Lower lobe of right lung (tissue), 2 donors: ENCODE measurements at regions not wholly inside any gene's neighbourhood (a gene's known extent, or its start where the extent isn't known, plus 50 kb on each side); places are given as distances from the start of the nearest gene placed in this dataset.
"Not testable (repeated sequence)": the region's sequence is repeated elsewhere in the genome, so short reads cannot be mapped to it uniquely, and the experiment has no call there.

Experiments used
- ATAC-seq, 2 donors: fragments of 200-7000 bp; cut with Tn5 transposase; one replicate each; pipeline ENCODE4 v1.9.1; 2020 to 2022; ENCODE audit warnings: mild to moderate bottlenecking in 2 of 2, moderate library complexity in 2 of 2
- DNase-seq: peaks from one replicate; pipeline ENCODE4 v3.0.0-alpha.2; 2020
- H3K27ac ChIP-seq: fragments of 200-600 bp; one replicate; pipeline ENCODE4 v1.8.0; 2022
- H3K27me3 ChIP-seq: fragments of 200-600 bp; one replicate; pipeline ENCODE4 v1.8.0; 2022; ENCODE audit warnings: low read depth
- H3K36me3 ChIP-seq: fragments of 200-600 bp; one replicate; pipeline ENCODE4 v1.8.0; 2022; ENCODE audit warnings: mild to moderate bottlenecking
- H3K4me1 ChIP-seq: fragments of 200-600 bp; one replicate; pipeline ENCODE4 v1.8.0; 2022
- H3K4me3 ChIP-seq: fragments of 200-600 bp; one replicate; pipeline ENCODE4 v1.8.0; 2022; ENCODE audit warnings: mild to moderate bottlenecking
- H3K9me3 ChIP-seq: fragments of 200-600 bp; one replicate; pipeline ENCODE4 v1.8.0; 2022
- intact Hi-C: fragments of 100-400 bp; cut with DNase I; formaldehyde crosslinking; loops from one replicate; pipeline ENCODE4 v1.11.0; 2022
- TF ChIP-seq, protein P1 (sequence below): fragments of 200-600 bp; IDR thresholded peaks from one replicate; pipeline ENCODE4 v1.8.0; 2022; ENCODE audit warnings: antibody characterized with exemption, mild to moderate bottlenecking
- donor health status: DM: no; HTN: yes; CAD: no; lungs with severe emphysema.

- H3K4me1 ChIP-seq = no peaks in the 10 kb centered on the region
- intact Hi-C loops = no loop called here
- no peak overlapping the region for H3K4me3 ChIP-seq
- no peaks in the 10 kb centered on the region for H3K27me3 ChIP-seq
- DNase-seq (no peak), ATAC-seq (no peak)
- no peaks in the 10 kb centered on the region for H3K36me3 ChIP-seq
- H3K27ac ChIP-seq = no peak overlapping the region
- TF ChIP-seq, protein P1, sequence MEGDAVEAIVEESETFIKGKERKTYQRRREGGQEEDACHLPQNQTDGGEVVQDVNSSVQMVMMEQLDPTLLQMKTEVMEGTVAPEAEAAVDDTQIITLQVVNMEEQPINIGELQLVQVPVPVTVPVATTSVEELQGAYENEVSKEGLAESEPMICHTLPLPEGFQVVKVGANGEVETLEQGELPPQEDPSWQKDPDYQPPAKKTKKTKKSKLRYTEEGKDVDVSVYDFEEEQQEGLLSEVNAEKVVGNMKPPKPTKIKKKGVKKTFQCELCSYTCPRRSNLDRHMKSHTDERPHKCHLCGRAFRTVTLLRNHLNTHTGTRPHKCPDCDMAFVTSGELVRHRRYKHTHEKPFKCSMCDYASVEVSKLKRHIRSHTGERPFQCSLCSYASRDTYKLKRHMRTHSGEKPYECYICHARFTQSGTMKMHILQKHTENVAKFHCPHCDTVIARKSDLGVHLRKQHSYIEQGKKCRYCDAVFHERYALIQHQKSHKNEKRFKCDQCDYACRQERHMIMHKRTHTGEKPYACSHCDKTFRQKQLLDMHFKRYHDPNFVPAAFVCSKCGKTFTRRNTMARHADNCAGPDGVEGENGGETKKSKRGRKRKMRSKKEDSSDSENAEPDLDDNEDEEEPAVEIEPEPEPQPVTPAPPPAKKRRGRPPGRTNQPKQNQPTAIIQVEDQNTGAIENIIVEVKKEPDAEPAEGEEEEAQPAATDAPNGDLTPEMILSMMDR = no peak
- H3K9me3 ChIP-seq = no peaks in the 10 kb centered on the region
Observed at GRCh38 chr1:166485620-166486019, 318.8 kb upstream of the FAM78B start.

DNA sequence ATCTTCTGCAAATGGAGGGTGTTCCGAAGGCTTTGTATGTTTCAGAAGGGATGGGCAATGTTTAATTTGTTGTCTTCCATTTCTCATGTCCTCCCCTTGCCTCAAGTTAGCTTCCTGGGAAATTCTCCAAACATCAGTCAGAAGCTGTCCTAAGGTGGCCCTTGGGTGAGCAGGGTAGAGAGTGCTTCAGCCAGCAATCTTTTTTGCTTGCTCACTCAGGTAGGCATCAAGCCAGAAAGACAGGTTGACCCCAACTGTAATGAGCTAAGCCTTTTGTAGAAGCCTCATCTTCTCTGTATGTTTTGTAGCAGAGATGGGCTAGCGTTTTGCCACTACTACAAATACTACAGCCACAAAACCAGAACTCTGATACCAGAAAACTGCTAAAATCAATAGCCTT is 321.5 kb upstream of the FAM78B start:
- TF ChIP-seq, protein P1 = no peak
- ATAC-seq (no peak), DNase-seq (no peak)
- Histone ChIP-seq H3K4me3 (no peak overlapping the region), H3K27ac (no peak overlapping the region), H3K4me1 (no peaks in the 10 kb centered on the region), H3K9me3 (no peaks in the 10 kb centered on the region), H3K36me3 (no peaks in the 10 kb centered on the region), H3K27me3 (no peaks in the 10 kb centered on the region)
- intact Hi-C loops = no loop called here

DNA sequence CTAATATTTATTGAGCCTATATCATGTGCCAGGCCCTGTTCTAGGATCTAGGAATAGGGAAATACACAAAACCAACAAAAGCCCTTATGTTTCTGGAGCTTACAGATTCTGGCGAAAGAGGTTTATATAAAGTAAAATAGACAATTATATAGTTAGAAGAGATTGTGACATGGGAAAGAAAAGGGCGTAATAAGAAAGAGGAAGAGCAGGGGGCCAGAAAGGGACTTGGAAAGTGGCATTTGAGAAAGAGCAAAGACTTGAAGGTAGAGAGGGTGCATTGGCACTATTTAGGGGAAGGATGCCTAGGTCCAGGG is 322.5 kb upstream of the FAM78B start:
- Histone ChIP-seq H3K36me3 (no peaks in the 10 kb centered on the region), H3K27ac (peak overlapping the region; percentile 84), H3K4me1 (no peaks in the 10 kb centered on the region), H3K9me3 (no peaks in the 10 kb centered on the region), H3K27me3 (no peaks in the 10 kb centered on the region), H3K4me3 (peak overlapping the region; percentile 48)
- intact Hi-C loops = no loop called here
- ATAC-seq = no peak
- TF ChIP-seq, protein P1 = no peak
- DNase-seq = no peak

DNA sequence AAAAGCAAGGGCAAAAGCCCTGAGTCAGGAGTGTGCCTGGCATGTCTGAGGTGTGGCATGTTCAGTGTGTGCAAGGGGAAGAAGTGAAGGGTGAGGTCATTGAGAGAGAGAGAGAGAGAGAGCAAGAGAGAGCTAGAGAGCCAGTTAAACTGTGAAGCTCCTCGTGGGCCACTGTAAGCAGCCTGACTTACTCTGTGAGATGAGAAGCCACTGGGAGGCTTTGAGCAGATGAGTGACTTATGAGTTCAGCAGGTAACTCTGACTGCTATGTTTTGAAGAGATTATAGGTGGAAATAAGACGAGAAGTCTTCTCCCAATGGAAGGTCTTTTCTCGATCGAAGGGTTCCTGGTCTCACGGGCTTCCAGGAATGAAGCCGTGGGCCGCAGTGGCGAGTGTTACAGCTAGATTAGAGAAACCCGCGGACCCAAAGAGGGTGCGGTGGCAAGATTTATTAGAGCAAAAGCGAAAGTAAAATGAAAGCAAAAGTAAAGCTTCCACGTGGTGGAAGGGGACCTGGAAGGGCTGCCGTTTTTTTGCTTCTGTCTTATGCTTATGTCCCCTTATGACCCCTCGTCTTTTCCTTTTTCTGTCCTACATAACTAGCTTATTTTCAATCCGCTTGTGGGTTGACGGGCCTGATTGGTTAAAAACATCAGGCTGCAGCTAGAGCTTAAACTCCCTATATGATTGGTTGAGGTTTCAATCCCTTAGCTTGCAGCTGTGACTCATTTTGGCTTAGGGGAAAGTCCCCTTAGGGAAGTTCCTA is 323.1 kb upstream of the FAM78B start:
- no peaks in the 10 kb centered on the region for H3K36me3 ChIP-seq
- H3K4me1 ChIP-seq = no peaks in the 10 kb centered on the region
- DNase-seq (peak; percentile 54), ATAC-seq (peak; percentile 83 to 84)
- H3K4me3 ChIP-seq = peak overlapping the region; percentile 48
- no peaks in the 10 kb centered on the region for H3K9me3 ChIP-seq
- intact Hi-C loops = no loop called here
- TF ChIP-seq, protein P1 = no peak
- H3K27me3 ChIP-seq = no peaks in the 10 kb centered on the region
- H3K27ac ChIP-seq = peak overlapping the region; percentile 84

DNA sequence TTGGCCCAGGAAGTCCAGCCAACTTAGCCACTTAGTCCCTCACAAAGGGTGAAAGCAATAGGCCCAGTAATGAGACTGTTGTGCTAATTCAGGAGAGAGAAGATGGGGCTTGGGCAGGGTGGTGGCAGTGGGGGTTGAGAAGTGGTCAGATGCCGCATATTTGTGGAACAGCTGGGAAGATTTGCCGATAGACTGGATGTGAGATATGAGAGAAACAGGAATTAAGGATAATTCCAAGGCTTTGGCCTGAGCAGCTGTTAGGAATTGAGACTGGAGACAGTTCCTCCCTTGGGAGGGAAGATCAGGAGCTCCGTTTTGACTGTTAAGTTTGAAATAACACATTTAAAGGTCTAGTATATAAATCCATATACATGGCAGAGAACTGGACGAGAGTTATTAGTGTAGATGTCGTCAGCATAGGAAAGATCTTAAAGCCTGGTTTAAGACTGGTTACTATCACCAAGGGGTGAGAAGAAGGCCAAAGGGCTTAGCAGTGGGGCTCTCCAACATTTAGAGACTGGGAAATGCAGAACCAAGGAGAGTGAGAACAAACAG is 323.7 kb upstream of the FAM78B start:
- peak overlapping the region; percentile 84 for H3K27ac ChIP-seq
- no peak for DNase-seq
- H3K4me1 ChIP-seq = no peaks in the 10 kb centered on the region
- intact Hi-C loops = no loop called here
- TF ChIP-seq, protein P1 = no peak
- H3K4me3 ChIP-seq = peak overlapping the region; percentile 48
- no peaks in the 10 kb centered on the region for H3K9me3 ChIP-seq
- no peak for ATAC-seq
- H3K36me3 ChIP-seq = no peaks in the 10 kb centered on the region
- no peaks in the 10 kb centered on the region for H3K27me3 ChIP-seq

GRCh38 chr1:166493765-166494164 is 327.0 kb upstream of the FAM78B start:
- H3K9me3 ChIP-seq, H3K27ac ChIP-seq, ATAC-seq, intact Hi-C loops, DNase-seq, H3K4me3 ChIP-seq, H3K27me3 ChIP-seq, H3K4me1 ChIP-seq, H3K36me3 ChIP-seq: not testable (repeated sequence)
